H1 (cell line): ENCODE measurements at regions not wholly inside any gene's neighbourhood (a gene's known extent, or its start where the extent isn't known, plus 50 kb on each side); places are given as distances from the start of the nearest gene placed in this dataset.

Experiments used
- CTCF ChIA-PET: fragments of 300-600 bp; sonication (Branson Sonifier 250); formaldehyde crosslinking; loops from one replicate; lab custom pipeline; 2021; ENCODE audit not compliant: partially characterized antibody; lab: Charles Lee
- POLR2A ChIA-PET: fragments of 300-600 bp; sonication (Branson Sonifier 250); formaldehyde crosslinking; loops from one replicate; lab custom pipeline; 2021; ENCODE audit warnings: inconsistent platforms; ENCODE audit not compliant: partially characterized antibody; lab: Charles Lee
- DNase-seq, 2 experiments: peaks; one replicate each; pipeline versions ENCODE4 v3.0.0 to v3.0.0-alpha.2; 2010 to 2022; ENCODE audit warnings: low spot score in 2 of 2, low read depth in 1 of 2, mixed read lengths in 1 of 2
- FAIRE-seq: peaks from 2 replicates; lab custom pipeline; 2011; peaks lifted over from hg19 to GRCh38; lab: Jason Lieb, UNC
- H2AFZ ChIP-seq: 2 replicates; pipeline ENCODE4 v1.8.1; 2012; ENCODE audit warnings: low read length, inconsistent platforms
- H2AK5ac ChIP-seq: 2 replicates; pipeline ENCODE4 v1.6.1; 2013; ENCODE audit warnings: low read depth, low read length
- H2BK120ac ChIP-seq: replicated peaks from 2 replicates; pipeline ENCODE3; 2013; ENCODE audit warnings: low read depth, low read length, inconsistent platforms
- H2BK12ac ChIP-seq: 2 replicates; pipeline ENCODE4 v1.6.1; 2013; ENCODE audit warnings: low read depth, low read length
- H2BK15ac ChIP-seq: 2 replicates; pipeline ENCODE4 v1.6.1; 2013; ENCODE audit warnings: low read length
- H2BK20ac ChIP-seq: 2 replicates; pipeline ENCODE4 v1.6.1; 2013; ENCODE audit warnings: low read length
- H2BK5ac ChIP-seq: 2 replicates; pipeline ENCODE4 v1.6.1; 2013; ENCODE audit warnings: low read depth, low read length
- H3K14ac ChIP-seq: 2 replicates; pipeline ENCODE4 v1.6.1; 2013; ENCODE audit warnings: inconsistent platforms; ENCODE audit not compliant: insufficient read length
- H3K18ac ChIP-seq: 2 replicates; pipeline ENCODE4 v1.6.1; 2013; ENCODE audit warnings: low read length; ENCODE audit errors: extremely low read depth
- H3K23ac ChIP-seq: 2 replicates; pipeline ENCODE4 v1.6.1; 2013; ENCODE audit warnings: inconsistent platforms; ENCODE audit not compliant: insufficient read length
- H3K23me2 ChIP-seq: 2 replicates; pipeline ENCODE4 v1.6.1; 2013; ENCODE audit warnings: low read depth, low read length
- H3K27ac ChIP-seq: 2 replicates; pipeline ENCODE4 v1.6.1; 2011; ENCODE audit warnings: low read depth, low read length, inconsistent platforms
- H3K27me3 ChIP-seq, 4 experiments: replicated peaks in 1 of 4; 1 replicate in 1 of 4; 2 replicates in 3 of 4; pipeline versions ENCODE4 v1.6.1 to v1.8.1; 2011 to 2013; ENCODE audit warnings: low read length in 3 of 4, mild to moderate bottlenecking in 3 of 4, inconsistent platforms in 2 of 4, mixed read lengths in 2 of 4, moderate library complexity in 1 of 4; ENCODE audit not compliant: control insufficient read depth in 3 of 4, insufficient read depth in 3 of 4; ENCODE audit errors: extremely low read depth in 1 of 4
- H3K36me3 ChIP-seq, 4 experiments: 2 replicates each; pipeline versions ENCODE4 v1.6.1 to v1.8.1; 2011 to 2013; ENCODE audit warnings: mild to moderate bottlenecking in 4 of 4, low read length in 3 of 4, moderate library complexity in 2 of 4, control low read depth in 1 of 4, inconsistent platforms in 1 of 4; ENCODE audit not compliant: insufficient read depth in 4 of 4, control insufficient read depth in 2 of 4
- H3K4ac ChIP-seq: replicated peaks from 2 replicates; pipeline ENCODE3; 2013; ENCODE audit warnings: low read length, low read depth, mixed read lengths, inconsistent platforms; ENCODE audit not compliant: insufficient read length
- H3K4me1 ChIP-seq, 4 experiments: replicated peaks in 1 of 4; 1 replicate in 1 of 4; 2 replicates in 3 of 4; pipeline versions ENCODE4 v1.6.1 to v1.8.1; 2011 to 2013; ENCODE audit warnings: low read length in 3 of 4, inconsistent platforms in 2 of 4, mixed read lengths in 1 of 4; ENCODE audit not compliant: insufficient read depth in 4 of 4, control insufficient read depth in 3 of 4
- H3K4me2 ChIP-seq, 2 experiments: 2 replicates each; pipeline versions ENCODE4 v1.6.1 to v1.8.1; 2011 to 2013; ENCODE audit warnings: low read depth in 2 of 2, low read length in 2 of 2, control low read depth in 1 of 2, inconsistent platforms in 1 of 2, mild to moderate bottlenecking in 1 of 2; ENCODE audit not compliant: insufficient read depth in 1 of 2
- H3K4me3 ChIP-seq, 4 experiments: fragments of 200-600, 300-600 bp in 1 of 4; sonication (generic), shearing (Covaris generic), sonication (Bioruptor Twin) in 1 of 4; 2 replicates each; pipeline versions ENCODE4 v1.5.1 to v1.8.1; 2011 to 2016; ENCODE audit warnings: low read length in 4 of 4, low read depth in 3 of 4, control low read depth in 2 of 4, inconsistent platforms in 2 of 4, mild to moderate bottlenecking in 2 of 4, mixed read lengths in 1 of 4, moderate library complexity in 1 of 4; ENCODE audit not compliant: insufficient read depth in 2 of 4; ENCODE audit errors: extremely low read depth in 1 of 4
- H3K56ac ChIP-seq: replicated peaks from 2 replicates; pipeline ENCODE3; 2013; ENCODE audit warnings: low read depth, mild to moderate bottlenecking, mixed read lengths, low read length, inconsistent platforms; ENCODE audit not compliant: insufficient read length
- H3K79me1 ChIP-seq: 2 replicates; pipeline ENCODE4 v1.6.1; 2013; ENCODE audit warnings: low read depth, low read length, control low read depth
- H3K79me2 ChIP-seq, 2 experiments: 2 replicates each; pipeline versions ENCODE4 v1.6.1 to v1.8.1; 2012 to 2013; ENCODE audit warnings: low read length in 2 of 2, mild to moderate bottlenecking in 2 of 2, inconsistent platforms in 1 of 2; ENCODE audit not compliant: insufficient read depth in 2 of 2, control insufficient read depth in 1 of 2
- H3K9ac ChIP-seq, 4 experiments: replicated peaks in 1 of 4; 1 replicate in 1 of 4; 2 replicates in 3 of 4; pipeline versions ENCODE4 v1.6.1 to v1.8.1; 2011 to 2013; ENCODE audit warnings: low read depth in 3 of 4, low read length in 3 of 4, control low read depth in 2 of 4, mild to moderate bottlenecking in 2 of 4, moderate library complexity in 2 of 4, inconsistent platforms in 1 of 4; ENCODE audit errors: extremely low read depth in 1 of 4
- H3K9me3 ChIP-seq, 2 experiments: 2 replicates each; pipeline versions ENCODE4 v1.6.1 to v1.8.1; 2012 to 2013; ENCODE audit warnings: mild to moderate bottlenecking in 2 of 2, moderate library complexity in 2 of 2, control low read depth in 1 of 2, inconsistent platforms in 1 of 2, low read depth in 1 of 2, low read length in 1 of 2, mixed read lengths in 1 of 2; ENCODE audit not compliant: insufficient read depth in 2 of 2
- H4K20me1 ChIP-seq, 2 experiments: replicated peaks in 1 of 2; 2 replicates each; pipeline versions ENCODE3 to v1.8.1; 2011 to 2013; ENCODE audit warnings: inconsistent platforms in 2 of 2, low read length in 2 of 2, mild to moderate bottlenecking in 1 of 2; ENCODE audit not compliant: insufficient read depth in 2 of 2, control insufficient read depth in 1 of 2
- H4K5ac ChIP-seq: 2 replicates; pipeline ENCODE4 v1.6.1; 2013; ENCODE audit warnings: low read length, low read depth, mixed read lengths, inconsistent platforms; ENCODE audit not compliant: insufficient read length
- H4K8ac ChIP-seq: 2 replicates; pipeline ENCODE4 v1.8.0; 2013; ENCODE audit warnings: mild to moderate bottlenecking, moderate library complexity, low read length, inconsistent platforms; ENCODE audit not compliant: insufficient read depth; ENCODE audit errors: extremely low read depth
- H4K91ac ChIP-seq: replicated peaks from 2 replicates; pipeline ENCODE3; 2013; ENCODE audit warnings: low read length, mixed read lengths, inconsistent platforms; ENCODE audit not compliant: insufficient read length
- ATF2 ChIP-seq: IDR thresholded peaks from 2 replicates; pipeline ENCODE4 v1.6.1; 2012; ENCODE audit warnings: low read length, inconsistent platforms
- CTBP2 ChIP-seq: IDR thresholded peaks from 2 replicates; pipeline ENCODE4 v1.7.0; 2011; ENCODE audit warnings: borderline replicate concordance, mild to moderate bottlenecking, moderate library complexity, mixed read lengths, low read length; ENCODE audit not compliant: insufficient read depth, insufficient read length
- EGR1 ChIP-seq: IDR thresholded peaks from 2 replicates; pipeline ENCODE4 v1.6.1; 2011; ENCODE audit warnings: low read depth, low read length, borderline replicate concordance
- KDM4A ChIP-seq: IDR thresholded peaks from one replicate; pipeline ENCODE4 v1.7.1; 2012; ENCODE audit warnings: low read depth, mild to moderate bottlenecking, moderate library complexity, low read length, inconsistent platforms; ENCODE audit not compliant: severe bottlenecking
- NANOG ChIP-seq: IDR thresholded peaks from 2 replicates; pipeline ENCODE4 v1.6.1; 2011; ENCODE audit warnings: low read length, low read depth, mild to moderate bottlenecking, inconsistent platforms; ENCODE audit not compliant: insufficient read depth, poor library complexity, severe bottlenecking
- POU5F1 ChIP-seq: IDR thresholded peaks from 2 replicates; pipeline ENCODE4 v1.6.1; 2011; ENCODE audit warnings: low read depth, mild to moderate bottlenecking, low read length, moderate library complexity
- RNF2 ChIP-seq: fragments of 200-900, 300-1000 bp; sonication (generic); IDR thresholded peaks from 2 replicates; pipeline ENCODE4 v1.7.1; 2016; ENCODE audit warnings: borderline replicate concordance, low read depth, mild to moderate bottlenecking, antibody characterized with exemption, low read length; ENCODE audit not compliant: poor library complexity, severe bottlenecking; ENCODE audit errors: missing control alignments
- SAP30 ChIP-seq: fragments of 300-600 bp; sonication (generic); IDR thresholded peaks from 2 replicates; pipeline ENCODE4 v1.7.1; 2012; ENCODE audit warnings: low read length, moderate library complexity, mild to moderate bottlenecking, inconsistent platforms; ENCODE audit not compliant: insufficient read depth, insufficient replicate concordance
- SRF ChIP-seq: IDR thresholded peaks from 2 replicates; pipeline ENCODE4 v1.6.1; 2011; ENCODE audit warnings: mild to moderate bottlenecking, low read depth, low read length, moderate library complexity
- TAF1 ChIP-seq: IDR thresholded peaks from 2 replicates; pipeline ENCODE4 v1.6.1; 2011; ENCODE audit warnings: mild to moderate bottlenecking, low read depth, low read length
- WGBS, 2 experiments: shearing (Covaris generic) in 1 of 2; methylation state at CpG; one replicate each; pipeline versions ENCODE4 v1.1.6 to v1.1.7; 2013 to 2015; ENCODE audit warnings: low lambda C conversion rate in 2 of 2, mixed read lengths in 2 of 2, inconsistent platforms in 1 of 2, low coverage in 1 of 2, missing lambda C conversion rate in 1 of 2; ENCODE audit not compliant: insufficient replicate concordance in 2 of 2, insufficient coverage in 1 of 2, insufficient read length in 1 of 2; ENCODE audit errors: extremely low coverage in 1 of 2, missing lambda C conversion rate in 1 of 2; 5-methylcytosine and 5-hydroxymethylcytosine counted together

- no peak overlapping the region for H2BK20ac ChIP-seq
- H3K9ac ChIP-seq: no peak overlapping the region
- H2BK120ac ChIP-seq: no peak overlapping the region
- ChIA-PET POLR2A (no interaction called here), CTCF (interaction anchor here (1.0 kb wide), 1 partner anchor 15 kb away, joined by 3 read pairs; no protein-coding TSS in a partner anchor)
- no peak overlapping the region for H4K91ac ChIP-seq
- no peaks in the 10 kb centered on the region for H3K9me3 ChIP-seq
- WGBS, 2 experiments: 86% methylated on average over 5 of the region's 5 CpGs; no CpG with 5 or more reads in 1 of the 2 experiments
- no peak overlapping the region for H3K4me2 ChIP-seq
- H3K4me3 ChIP-seq: no peak overlapping the region
- H2AFZ ChIP-seq: peak overlapping the region; percentile 26; the same call in 1 of the 2 replicates
- no peak overlapping the region for H4K8ac ChIP-seq
- H3K23ac ChIP-seq: no peak overlapping the region
- H2BK15ac ChIP-seq: no peak overlapping the region
- H3K27ac ChIP-seq: no peak overlapping the region
- H2BK5ac ChIP-seq: no peak overlapping the region
- no peaks in the 10 kb centered on the region for H3K36me3 ChIP-seq
- no peaks in the 10 kb centered on the region for H3K23me2 ChIP-seq
- H3K18ac ChIP-seq: no peak overlapping the region
- no peaks in the 10 kb centered on the region for H3K79me2 ChIP-seq
- H4K5ac ChIP-seq: no peak overlapping the region
- DNase-seq: no peak
- H3K56ac ChIP-seq: no peak overlapping the region
- H3K14ac ChIP-seq: no peak overlapping the region
- H2AK5ac ChIP-seq: no peak overlapping the region
- no peak overlapping the region for H2BK12ac ChIP-seq
- peaks cover 0 to 5% (median under 1%) of the 10 kb centered on the region in 4 experiments; a peak in 1 of 7 replicates for H3K4me1 ChIP-seq
- FAIRE-seq: no peak
- no peaks in the 10 kb centered on the region for H3K79me1 ChIP-seq
- peaks cover 0 to 2% of the 10 kb centered on the region in 2 experiments for H4K20me1 ChIP-seq
- no peaks in the 10 kb centered on the region for H3K27me3 ChIP-seq
- no peak overlapping the region for H3K4ac ChIP-seq
- TF ChIP-seq SAP30: no peak
- TF ChIP-seq ATF2: no peak
- no peak for TF ChIP-seq KDM4A
- TF ChIP-seq SRF: no peak
- no peak for TF ChIP-seq POU5F1
- TF ChIP-seq NANOG: no peak
- no peak for TF ChIP-seq EGR1
- TF ChIP-seq TAF1: no peak
- TF ChIP-seq CTBP2: no peak
- TF ChIP-seq RNF2: no peak
These were observed 124.7 kb upstream of the GATA6 start for GRCh38 chr18:22044474-22045220.
